ENCODE measurements at regions not wholly inside any gene's neighbourhood (a gene's known extent, or its start where the extent isn't known, plus 50 kb on each side); places are given as distances from the start of the nearest gene placed in this dataset.

GRCh38 chr16:55039042-55039441, 108.4 kb downstream of the IRX5 start:
- H3K27me3 ChIP-seq (ENCODE audit: control insufficient read depth, insufficient read depth, low read length), result no peaks in the 10 kb centered on the region
- BruUV-seq (replicated peaks), result no TSS peak
- intact Hi-C loops (cut with micrococcal nuclease), result no loop called here

More at GRCh38 chr16:55039042-55039441, 108.4 kb downstream of the IRX5 start:
- no peak overlapping the region for H2AK5ac ChIP-seq (ENCODE audit: low read depth, low read length)
- no peak overlapping the region for H4K91ac ChIP-seq (ENCODE audit: insufficient read depth, low read depth, low read length)
- ChIA-PET CTCF (no interaction called here), POLR2A (ENCODE audit: unreplicated experiment) (no interaction called here)
- H3K14ac ChIP-seq (replicated peaks; ENCODE audit: low read depth, low read length), result no peak overlapping the region
- H3K27ac ChIP-seq (ENCODE audit: insufficient read depth, low read length), result no peak overlapping the region
- dilution Hi-C loops (cut with HindIII; ENCODE audit: low sequenced_read_pairs, unreplicated experiment) (no loop called here), in situ Hi-C loops (cut with MboI; ENCODE audit: low sequenced_read_pairs) (no loop called here)
- no peaks in the 10 kb centered on the region for H3K9me3 ChIP-seq (ENCODE audit: control insufficient read depth, insufficient read depth, low read length)
- H4K20me1 ChIP-seq (ENCODE audit: insufficient read depth, low read length), result no peaks in the 10 kb centered on the region
- no peak overlapping the region for H3K23ac ChIP-seq (ENCODE audit: low read depth, low read length)
- H3K56ac ChIP-seq (ENCODE audit: extremely low read depth, insufficient read depth, low read length), result no peak overlapping the region
- H2BK20ac ChIP-seq (ENCODE audit: low read depth, low read length), result no peak overlapping the region
- H3K4ac ChIP-seq (ENCODE audit: low read depth, low read length), result no peak overlapping the region
- no peaks in the 10 kb centered on the region for H3K36me3 ChIP-seq (ENCODE audit: control insufficient read depth, insufficient read depth, low read length)
- H3K4me3 ChIP-seq (ENCODE audit: insufficient read depth, low read depth, low read length), result no peak overlapping the region
- H3K9me1 ChIP-seq (ENCODE audit: insufficient read depth, low read length), result no peaks in the 10 kb centered on the region
- no CpG with 5 or more reads among the region's 6 CpGs for WGBS, 2 experiments (ENCODE audit: extremely low coverage in 2 of 2, insufficient read length in 1 of 2)
- H4K5ac ChIP-seq (ENCODE audit: low read depth, low read length), result no peak overlapping the region
- no peak overlapping the region for H2AK9ac ChIP-seq (replicated peaks; ENCODE audit: low read depth, low read length, poor library complexity)
- H3K18ac ChIP-seq (ENCODE audit: low read depth, low read length), result no peak overlapping the region
- ATAC-seq (ENCODE audit: low read depth) (no peak), DNase-seq (no peak)
- H4K8ac ChIP-seq (ENCODE audit: low read depth in 2 of 2, low read length in 2 of 2), result no peak overlapping the region
- H2BK15ac ChIP-seq (ENCODE audit: low read depth, low read length), result no peak overlapping the region
- H3K9ac ChIP-seq (ENCODE audit: low read depth, low read length), result no peak overlapping the region
- H3K79me1 ChIP-seq (ENCODE audit: low read depth in 1 of 2, low read length in 2 of 2), result no peaks in the 10 kb centered on the region
- H2BK5ac ChIP-seq (ENCODE audit: low read depth, low read length, poor library complexity, severe bottlenecking), result no peak overlapping the region
- no peak for TF ChIP-seq MAFK (IDR thresholded peaks at IDR 0.05; ENCODE audit: low read depth, low read length)
- TF ChIP-seq CEBPB (IDR thresholded peaks at IDR 0.05; ENCODE audit: low read depth, low read length), result no peak
- TF ChIP-seq, protein P1, sequence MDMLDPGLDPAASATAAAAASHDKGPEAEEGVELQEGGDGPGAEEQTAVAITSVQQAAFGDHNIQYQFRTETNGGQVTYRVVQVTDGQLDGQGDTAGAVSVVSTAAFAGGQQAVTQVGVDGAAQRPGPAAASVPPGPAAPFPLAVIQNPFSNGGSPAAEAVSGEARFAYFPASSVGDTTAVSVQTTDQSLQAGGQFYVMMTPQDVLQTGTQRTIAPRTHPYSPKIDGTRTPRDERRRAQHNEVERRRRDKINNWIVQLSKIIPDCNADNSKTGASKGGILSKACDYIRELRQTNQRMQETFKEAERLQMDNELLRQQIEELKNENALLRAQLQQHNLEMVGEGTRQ (IDR thresholded peaks at IDR 0.05; ENCODE audit: low read depth, low read length), result no peak
- no peak for TF ChIP-seq FOS (IDR thresholded peaks at IDR 0.05; ENCODE audit: low read depth, low read length)
- no peak for TF ChIP-seq RFX5 (IDR thresholded peaks at IDR 0.05; ENCODE audit: low read depth, low read length)
- TF ChIP-seq RAD21 (IDR thresholded peaks at IDR 0.05; ENCODE audit: low read length), result no peak
- TF ChIP-seq ELK1 (IDR thresholded peaks at IDR 0.05; ENCODE audit: borderline replicate concordance, low read depth, low read length), result no peak
- no peak for TF ChIP-seq POLR2A (IDR thresholded peaks at IDR 0.05; ENCODE audit: low read depth, low read length)
- no peak overlapping the region for H2BK120ac ChIP-seq (ENCODE audit: low read depth, low read length)
- no peak overlapping the region for H2AFZ ChIP-seq (replicated peaks; ENCODE audit: low read length, poor library complexity)
- no peaks in the 10 kb centered on the region for H3K4me1 ChIP-seq (ENCODE audit: control insufficient read depth, insufficient read depth, low read length)
- H3K4me2 ChIP-seq (ENCODE audit: low read depth, low read length), result no peak overlapping the region

Measured in IMR-90 (cell line).